ENCODE measurements at regions not wholly inside any gene's neighbourhood (a gene's known extent, or its start where the extent isn't known, plus 50 kb on each side); places are given as distances from the start of the nearest gene placed in this dataset.

DNA sequence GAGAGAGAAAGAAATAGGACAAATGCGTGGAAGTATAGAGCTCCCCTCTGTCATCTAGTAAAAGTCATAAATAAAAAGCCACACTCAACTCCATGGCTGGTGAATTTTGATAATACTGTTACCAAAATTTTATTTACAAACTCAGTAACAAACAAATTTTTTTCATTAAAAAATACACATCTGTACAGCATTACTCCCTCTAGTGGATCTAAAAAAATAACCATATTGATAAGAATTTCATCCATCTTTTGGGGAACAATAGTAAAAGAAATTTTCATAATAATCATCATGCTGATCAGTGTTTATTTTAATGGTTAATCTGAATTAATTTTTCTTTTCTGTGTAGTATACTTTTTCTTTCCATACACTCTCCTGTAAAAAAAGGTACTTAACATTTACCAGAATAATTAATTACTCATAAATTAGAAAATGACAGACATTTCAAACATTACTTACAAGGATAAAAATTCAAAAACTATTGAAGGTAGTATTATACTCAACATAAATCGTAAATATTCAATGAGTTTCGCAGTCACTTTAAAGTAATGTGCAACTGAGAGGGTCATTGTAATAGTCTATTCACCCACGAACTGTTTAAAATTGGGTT is 173.5 kb upstream of the LSM14A start:
- TF ChIP-seq, protein P1, sequence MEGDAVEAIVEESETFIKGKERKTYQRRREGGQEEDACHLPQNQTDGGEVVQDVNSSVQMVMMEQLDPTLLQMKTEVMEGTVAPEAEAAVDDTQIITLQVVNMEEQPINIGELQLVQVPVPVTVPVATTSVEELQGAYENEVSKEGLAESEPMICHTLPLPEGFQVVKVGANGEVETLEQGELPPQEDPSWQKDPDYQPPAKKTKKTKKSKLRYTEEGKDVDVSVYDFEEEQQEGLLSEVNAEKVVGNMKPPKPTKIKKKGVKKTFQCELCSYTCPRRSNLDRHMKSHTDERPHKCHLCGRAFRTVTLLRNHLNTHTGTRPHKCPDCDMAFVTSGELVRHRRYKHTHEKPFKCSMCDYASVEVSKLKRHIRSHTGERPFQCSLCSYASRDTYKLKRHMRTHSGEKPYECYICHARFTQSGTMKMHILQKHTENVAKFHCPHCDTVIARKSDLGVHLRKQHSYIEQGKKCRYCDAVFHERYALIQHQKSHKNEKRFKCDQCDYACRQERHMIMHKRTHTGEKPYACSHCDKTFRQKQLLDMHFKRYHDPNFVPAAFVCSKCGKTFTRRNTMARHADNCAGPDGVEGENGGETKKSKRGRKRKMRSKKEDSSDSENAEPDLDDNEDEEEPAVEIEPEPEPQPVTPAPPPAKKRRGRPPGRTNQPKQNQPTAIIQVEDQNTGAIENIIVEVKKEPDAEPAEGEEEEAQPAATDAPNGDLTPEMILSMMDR (IDR thresholded peaks at IDR 0.05; ENCODE audit: borderline replicate concordance, extremely low read depth, insufficient read depth), result no peak

DNA sequence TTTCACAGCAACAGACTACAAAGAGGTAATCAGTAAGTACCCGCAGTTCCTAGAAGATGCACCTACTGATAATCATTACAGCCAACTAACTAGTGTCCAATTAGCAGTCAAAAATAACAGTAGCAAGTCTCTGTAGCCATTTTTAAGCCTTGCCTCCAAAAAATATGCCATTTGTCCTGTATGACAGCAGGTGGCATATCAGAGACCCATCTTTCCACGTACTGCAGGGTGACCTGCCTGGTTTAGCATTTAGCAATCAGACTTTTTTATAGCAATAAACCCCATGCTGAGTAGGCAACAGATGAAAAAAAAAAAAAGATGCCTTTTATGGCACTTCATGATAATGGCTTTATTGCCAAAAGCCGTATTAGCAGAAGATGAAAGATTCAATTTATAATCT is 155.3 kb upstream of the LSM14A start:
- no peak overlapping the region for H3K9ac ChIP-seq (ENCODE audit: low read length in 3 of 3)
- H3K36me3 ChIP-seq (ENCODE audit: control insufficient read depth in 2 of 3, insufficient read depth in 3 of 3, low read length in 3 of 3), result no peaks in the 10 kb centered on the region
- no peaks in the 10 kb centered on the region for H3K4me1 ChIP-seq (ENCODE audit: control insufficient read depth in 2 of 3, insufficient read depth in 2 of 3, low read depth in 1 of 3, low read length in 3 of 3)
- no peak overlapping the region for H3K4me3 ChIP-seq (ENCODE audit: low read length in 3 of 3)
- no peak for FAIRE-seq
- no peak for DNase-seq
- no peaks in the 10 kb centered on the region for H3K27me3 ChIP-seq (ENCODE audit: control insufficient read depth, insufficient read depth, low read length)
- TF ChIP-seq, protein P1 (IDR thresholded peaks at IDR 0.05; ENCODE audit: borderline replicate concordance, extremely low read depth, insufficient read depth), result no peak
- intact Hi-C loops (cut with DNase I), result no loop called here
- no peaks in the 10 kb centered on the region for H3K9me3 ChIP-seq (ENCODE audit: control insufficient read depth in 2 of 3, insufficient read depth in 1 of 3, low read length in 3 of 3)
- no peak overlapping the region for H3K27ac ChIP-seq (ENCODE audit: low read depth in 2 of 2, low read length in 2 of 2)

More for the DNA sequence above, 173.5 kb upstream of the LSM14A start:
- no peaks in the 10 kb centered on the region for H3K4me1 ChIP-seq (ENCODE audit: control insufficient read depth in 2 of 3, insufficient read depth in 2 of 3, low read depth in 1 of 3, low read length in 3 of 3)
- FAIRE-seq (peak; percentile 92), DNase-seq (peak in 1 of 5 donors; percentile 9)
- no peaks in the 10 kb centered on the region for H3K36me3 ChIP-seq (ENCODE audit: control insufficient read depth in 2 of 3, insufficient read depth in 3 of 3, low read length in 3 of 3)
- intact Hi-C loops (cut with DNase I), result loop anchor here (10.0 kb wide), 1 partner anchor 224 kb away; no protein-coding TSS in a partner anchor
- H3K9me3 ChIP-seq (ENCODE audit: control insufficient read depth in 2 of 3, insufficient read depth in 1 of 3, low read length in 3 of 3), result no peaks in the 10 kb centered on the region
- no peak overlapping the region for H3K4me3 ChIP-seq (ENCODE audit: low read length in 3 of 3)
- no peak overlapping the region for H3K9ac ChIP-seq (ENCODE audit: low read length in 3 of 3)
- no peak overlapping the region for H3K27ac ChIP-seq (ENCODE audit: low read depth in 2 of 2, low read length in 2 of 2)
- no peaks in the 10 kb centered on the region for H3K27me3 ChIP-seq (ENCODE audit: control insufficient read depth, insufficient read depth, low read length)

DNA sequence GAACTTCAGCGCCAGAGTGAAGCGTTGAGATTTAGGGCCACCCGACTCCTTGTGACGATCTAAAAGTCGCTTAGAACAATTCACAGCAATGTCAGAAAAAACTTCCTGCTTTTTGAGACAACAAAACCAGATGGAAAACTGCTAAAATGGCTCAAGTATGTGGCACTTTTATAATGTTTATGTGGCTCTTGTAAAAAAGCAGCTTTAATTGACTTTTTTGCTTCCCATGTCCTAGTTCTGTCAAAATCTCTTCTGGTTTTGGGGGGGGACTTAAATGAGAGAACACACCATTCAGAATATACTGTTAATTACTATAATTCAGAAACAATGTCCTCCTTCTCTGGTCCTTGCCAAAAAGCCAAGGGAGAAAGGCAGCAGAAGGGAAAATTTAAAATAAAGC is 154.7 kb upstream of the LSM14A start:
- Histone ChIP-seq H3K9me3 (ENCODE audit: control insufficient read depth in 2 of 3, insufficient read depth in 1 of 3, low read length in 3 of 3) (peaks cover 0 to 2% (median under 1%) of the 10 kb centered on the region in 3 donors), H3K4me1 (ENCODE audit: control insufficient read depth in 2 of 3, insufficient read depth in 2 of 3, low read depth in 1 of 3, low read length in 3 of 3) (no peaks in the 10 kb centered on the region), H3K36me3 (ENCODE audit: control insufficient read depth in 2 of 3, insufficient read depth in 3 of 3, low read length in 3 of 3) (no peaks in the 10 kb centered on the region), H3K4me3 (ENCODE audit: low read length in 3 of 3) (no peak overlapping the region), H3K27me3 (ENCODE audit: control insufficient read depth, insufficient read depth, low read length) (no peaks in the 10 kb centered on the region), H3K27ac (ENCODE audit: low read depth in 2 of 2, low read length in 2 of 2) (no peak overlapping the region), H3K9ac (ENCODE audit: low read length in 3 of 3) (no peak overlapping the region)
- peak in 1 of 5 donors; percentile 42 for DNase-seq
- no peak for FAIRE-seq
- TF ChIP-seq, protein P1 (IDR thresholded peaks at IDR 0.05; ENCODE audit: borderline replicate concordance, extremely low read depth, insufficient read depth), result no peak
- intact Hi-C loops (cut with DNase I), result no loop called here

DNA sequence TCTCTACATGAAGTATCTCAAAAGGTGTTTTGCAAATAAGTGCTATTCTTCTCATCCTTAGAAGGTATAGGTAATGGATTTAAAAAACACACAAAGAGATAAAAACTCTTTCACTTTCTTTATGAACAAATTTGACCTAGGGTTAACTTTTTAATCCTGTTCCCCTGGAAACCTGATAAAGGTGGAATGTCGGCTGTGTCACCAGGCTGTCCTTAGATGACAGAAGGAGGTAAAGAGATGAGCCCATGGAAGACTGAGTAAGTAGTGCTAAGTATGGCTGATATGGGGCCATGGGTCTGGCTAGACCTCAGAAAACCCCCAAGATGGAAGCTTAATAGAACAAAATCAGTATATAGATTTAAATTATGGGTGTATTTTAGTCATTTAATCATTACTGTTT is 153.8 kb upstream of the LSM14A start:
- DNase-seq (no peak), FAIRE-seq (no peak)
- H3K9me3 ChIP-seq (ENCODE audit: control insufficient read depth in 2 of 3, insufficient read depth in 1 of 3, low read length in 3 of 3), result peaks cover 0 to 8% (median 2%) of the 10 kb centered on the region in 3 donors
- H3K4me1 ChIP-seq (ENCODE audit: control insufficient read depth in 2 of 3, insufficient read depth in 2 of 3, low read depth in 1 of 3, low read length in 3 of 3), result no peaks in the 10 kb centered on the region
- intact Hi-C loops (cut with DNase I), result no loop called here
- H3K27me3 ChIP-seq (ENCODE audit: control insufficient read depth, insufficient read depth, low read length), result no peaks in the 10 kb centered on the region
- TF ChIP-seq, protein P1 (IDR thresholded peaks at IDR 0.05; ENCODE audit: borderline replicate concordance, extremely low read depth, insufficient read depth), result no peak
- H3K27ac ChIP-seq (ENCODE audit: low read depth in 2 of 2, low read length in 2 of 2), result no peak overlapping the region
- H3K9ac ChIP-seq (ENCODE audit: low read length in 3 of 3), result no peak overlapping the region
- H3K36me3 ChIP-seq (ENCODE audit: control insufficient read depth in 2 of 3, insufficient read depth in 3 of 3, low read length in 3 of 3), result no peaks in the 10 kb centered on the region
- no peak overlapping the region for H3K4me3 ChIP-seq (ENCODE audit: low read length in 3 of 3)

All from kidney (tissue), 13 donors.